Nephron (organoid): ENCODE measurements at regions not wholly inside any gene's neighbourhood (a gene's known extent, or its start where the extent isn't known, plus 50 kb on each side); places are given as distances from the start of the nearest gene placed in this dataset.

ENCODE experiments used
- H3K27ac Mint-ChIP-seq, 3 experiments: 2 replicates each; pipeline ENCODE4 v1.8.0; 2020; ENCODE audit warnings: mixed read lengths in 3 of 3, mild to moderate bottlenecking in 2 of 3, moderate library complexity in 1 of 3
- H3K27me3 Mint-ChIP-seq: 2 replicates; pipeline ENCODE4 v1.8.0; 2021; ENCODE audit warnings: low read depth, mild to moderate bottlenecking, moderate library complexity, mixed read lengths
- H3K36me3 Mint-ChIP-seq: 2 replicates; pipeline ENCODE4 v1.8.0; 2020; ENCODE audit warnings: low read depth, mixed read lengths
- H3K4me1 Mint-ChIP-seq: 2 replicates; pipeline ENCODE4 v1.8.0; 2020; ENCODE audit warnings: mixed read lengths
- H3K4me3 Mint-ChIP-seq, 3 experiments: 2 replicates each; pipeline ENCODE4 v1.8.0; 2020; ENCODE audit warnings: mild to moderate bottlenecking in 3 of 3, mixed read lengths in 3 of 3, moderate library complexity in 2 of 3
- H3K9me3 Mint-ChIP-seq: 2 replicates; pipeline ENCODE4 v1.8.0; 2020; ENCODE audit warnings: mixed read lengths
- TF ChIP-seq, protein P1 (sequence below), 3 experiments: fragments of 200-600 bp; sonication (generic); IDR thresholded peaks; one replicate each; pipeline ENCODE4 v1.5.0; 2021; ENCODE audit warnings: antibody characterized with exemption in 3 of 3; ENCODE audit not compliant: unreplicated experiment in 3 of 3

DNA sequence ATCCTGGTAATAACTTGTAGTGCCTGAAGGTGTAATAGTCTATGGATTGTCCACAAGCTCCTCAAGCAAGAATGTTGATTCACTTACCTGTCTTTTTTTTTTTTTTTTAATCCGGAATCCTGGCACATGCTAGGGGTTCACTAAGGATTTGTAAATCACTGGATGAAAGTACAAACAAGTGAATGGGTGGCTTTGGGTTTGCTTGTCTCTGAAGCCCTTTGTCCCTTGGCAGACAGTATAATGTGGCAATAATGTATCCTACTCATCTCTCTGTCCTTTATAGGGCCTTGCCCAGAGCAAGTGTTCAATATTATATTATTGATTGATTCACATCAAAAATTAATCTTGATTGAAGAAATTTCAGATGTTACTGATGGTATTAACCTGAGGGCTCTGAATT is 334.0 kb upstream of the CPEB2 start:
- H3K27ac Mint-ChIP-seq = no peak overlapping the region
- H3K4me3 Mint-ChIP-seq = no peak overlapping the region
- H3K36me3 Mint-ChIP-seq = no peaks in the 10 kb centered on the region
- no peaks in the 10 kb centered on the region for H3K27me3 Mint-ChIP-seq
- H3K4me1 Mint-ChIP-seq = no peaks in the 10 kb centered on the region
- TF ChIP-seq, protein P1, sequence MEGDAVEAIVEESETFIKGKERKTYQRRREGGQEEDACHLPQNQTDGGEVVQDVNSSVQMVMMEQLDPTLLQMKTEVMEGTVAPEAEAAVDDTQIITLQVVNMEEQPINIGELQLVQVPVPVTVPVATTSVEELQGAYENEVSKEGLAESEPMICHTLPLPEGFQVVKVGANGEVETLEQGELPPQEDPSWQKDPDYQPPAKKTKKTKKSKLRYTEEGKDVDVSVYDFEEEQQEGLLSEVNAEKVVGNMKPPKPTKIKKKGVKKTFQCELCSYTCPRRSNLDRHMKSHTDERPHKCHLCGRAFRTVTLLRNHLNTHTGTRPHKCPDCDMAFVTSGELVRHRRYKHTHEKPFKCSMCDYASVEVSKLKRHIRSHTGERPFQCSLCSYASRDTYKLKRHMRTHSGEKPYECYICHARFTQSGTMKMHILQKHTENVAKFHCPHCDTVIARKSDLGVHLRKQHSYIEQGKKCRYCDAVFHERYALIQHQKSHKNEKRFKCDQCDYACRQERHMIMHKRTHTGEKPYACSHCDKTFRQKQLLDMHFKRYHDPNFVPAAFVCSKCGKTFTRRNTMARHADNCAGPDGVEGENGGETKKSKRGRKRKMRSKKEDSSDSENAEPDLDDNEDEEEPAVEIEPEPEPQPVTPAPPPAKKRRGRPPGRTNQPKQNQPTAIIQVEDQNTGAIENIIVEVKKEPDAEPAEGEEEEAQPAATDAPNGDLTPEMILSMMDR (IDR thresholded peaks at IDR 0.05; ENCODE audit: unreplicated experiment in 3 of 3) = no peak
- peaks cover 11% of the 10 kb centered on the region for H3K9me3 Mint-ChIP-seq

DNA sequence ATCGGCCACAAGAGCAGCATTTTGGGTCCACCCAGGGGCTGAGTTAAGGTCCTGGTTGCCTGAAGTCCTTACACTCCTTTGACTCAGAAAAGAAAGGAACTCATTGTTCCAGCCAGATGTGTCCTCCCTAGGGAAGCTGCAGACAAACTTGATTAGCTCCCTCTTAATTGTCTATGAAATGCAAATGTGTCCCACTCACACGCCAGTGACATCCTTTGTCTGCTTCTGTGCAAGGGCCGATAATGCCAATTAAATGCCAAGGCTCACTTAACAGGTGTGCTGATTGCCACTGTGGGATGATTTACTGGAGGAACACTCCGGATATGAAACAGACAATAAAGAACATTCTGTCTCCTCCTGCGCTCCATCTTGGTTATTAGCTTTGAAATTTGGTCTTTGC is 332.9 kb upstream of the CPEB2 start:
- H3K27me3 Mint-ChIP-seq = no peaks in the 10 kb centered on the region
- H3K4me3 Mint-ChIP-seq = no peak overlapping the region
- no peaks in the 10 kb centered on the region for H3K4me1 Mint-ChIP-seq
- peaks cover 11% of the 10 kb centered on the region for H3K9me3 Mint-ChIP-seq
- H3K36me3 Mint-ChIP-seq = no peaks in the 10 kb centered on the region
- no peak overlapping the region for H3K27ac Mint-ChIP-seq
- TF ChIP-seq, protein P1 (IDR thresholded peaks at IDR 0.05; ENCODE audit: unreplicated experiment in 3 of 3) = no peak

DNA sequence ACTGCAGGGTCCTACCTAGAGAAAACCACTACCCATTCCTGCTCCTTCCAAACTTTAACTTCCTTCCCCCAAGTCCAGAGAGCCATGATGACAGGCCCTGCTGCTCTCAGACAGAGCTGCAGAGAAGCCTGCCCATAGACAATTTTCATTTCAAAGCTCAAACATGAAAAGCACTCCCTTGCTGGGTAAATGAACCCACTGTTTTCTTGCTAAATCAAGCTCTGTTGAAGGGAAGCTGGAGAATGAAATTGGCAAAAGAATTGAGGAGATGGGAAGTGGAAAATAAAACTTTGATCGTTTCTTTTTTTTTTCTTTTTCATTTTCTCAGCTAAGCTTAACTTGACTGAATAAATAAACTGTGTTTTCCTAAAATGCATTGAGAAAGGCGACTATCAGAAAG is 331.1 kb upstream of the CPEB2 start:
- TF ChIP-seq, protein P1 (IDR thresholded peaks at IDR 0.05; ENCODE audit: unreplicated experiment in 3 of 3) = no peak
- Mint-ChIP-seq H3K36me3 (no peaks in the 10 kb centered on the region), H3K27ac (no peak overlapping the region), H3K4me1 (no peaks in the 10 kb centered on the region), H3K27me3 (no peaks in the 10 kb centered on the region), H3K4me3 (no peak overlapping the region), H3K9me3 (peaks cover 10% of the 10 kb centered on the region)

DNA sequence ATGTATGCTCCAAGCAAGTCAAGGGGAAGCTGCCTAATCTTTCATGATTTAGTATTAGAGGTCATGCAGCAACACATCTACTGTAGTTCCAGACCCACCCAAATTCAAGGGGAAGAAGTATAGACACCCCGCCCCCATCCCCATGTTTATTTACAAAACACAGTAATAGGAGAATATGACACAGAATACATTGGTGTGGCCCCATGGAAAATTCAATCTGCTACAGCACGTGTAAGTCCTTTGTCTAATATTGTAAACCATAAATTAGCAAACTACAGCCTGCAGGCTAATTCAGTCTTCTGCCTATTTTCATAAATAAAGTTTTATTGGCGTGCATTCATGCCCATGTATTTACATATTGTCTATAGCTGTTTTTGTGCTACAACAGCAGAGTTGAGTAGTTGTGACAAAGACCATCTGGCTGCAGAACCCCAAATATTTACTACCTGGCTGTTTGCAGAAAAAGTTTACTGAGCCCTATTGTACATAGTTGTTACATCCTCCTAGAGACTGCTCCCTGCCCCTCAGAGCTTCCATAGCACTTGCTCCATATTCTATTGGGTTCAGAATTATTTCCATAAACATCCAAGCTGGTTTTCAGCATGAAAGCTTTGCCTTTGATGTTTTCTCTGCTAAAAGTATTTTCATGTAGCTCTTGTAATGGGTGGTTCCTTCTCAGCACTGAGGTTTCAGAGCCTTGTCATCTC is 326.8 kb upstream of the CPEB2 start:
- Mint-ChIP-seq H3K9me3 (no peaks in the 10 kb centered on the region), H3K4me1 (no peaks in the 10 kb centered on the region), H3K4me3 (no peak overlapping the region), H3K36me3 (no peaks in the 10 kb centered on the region), H3K27me3 (no peaks in the 10 kb centered on the region), H3K27ac (no peak overlapping the region)
- TF ChIP-seq, protein P1 (IDR thresholded peaks at IDR 0.05; ENCODE audit: unreplicated experiment in 3 of 3) = no peak

DNA sequence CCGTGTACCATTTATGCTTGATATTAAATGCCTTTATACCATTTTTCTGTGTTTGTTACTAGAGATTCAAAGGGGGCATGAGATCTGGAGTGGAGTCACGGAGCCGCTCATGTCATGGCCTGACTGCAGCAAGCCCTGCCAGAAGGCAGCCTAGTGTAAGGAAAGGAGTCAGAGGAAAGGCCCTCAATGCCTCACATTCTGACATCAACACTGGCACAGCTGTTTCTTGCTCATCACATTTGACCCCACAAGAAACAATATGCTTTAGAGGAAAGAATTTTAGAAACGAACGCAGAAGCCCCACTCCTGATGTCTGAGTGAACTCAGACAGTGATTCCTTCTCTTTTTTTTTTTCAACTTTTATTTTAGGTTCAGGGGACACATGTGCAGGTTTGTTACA is 322.4 kb upstream of the CPEB2 start:
- Mint-ChIP-seq H3K4me1 (no peaks in the 10 kb centered on the region), H3K9me3 (peaks cover 3% of the 10 kb centered on the region), H3K4me3 (no peak overlapping the region), H3K27me3 (peaks cover 5% of the 10 kb centered on the region), H3K36me3 (no peaks in the 10 kb centered on the region), H3K27ac (no peak overlapping the region)
- TF ChIP-seq, protein P1 (IDR thresholded peaks at IDR 0.05; ENCODE audit: unreplicated experiment in 3 of 3) = no peak

DNA sequence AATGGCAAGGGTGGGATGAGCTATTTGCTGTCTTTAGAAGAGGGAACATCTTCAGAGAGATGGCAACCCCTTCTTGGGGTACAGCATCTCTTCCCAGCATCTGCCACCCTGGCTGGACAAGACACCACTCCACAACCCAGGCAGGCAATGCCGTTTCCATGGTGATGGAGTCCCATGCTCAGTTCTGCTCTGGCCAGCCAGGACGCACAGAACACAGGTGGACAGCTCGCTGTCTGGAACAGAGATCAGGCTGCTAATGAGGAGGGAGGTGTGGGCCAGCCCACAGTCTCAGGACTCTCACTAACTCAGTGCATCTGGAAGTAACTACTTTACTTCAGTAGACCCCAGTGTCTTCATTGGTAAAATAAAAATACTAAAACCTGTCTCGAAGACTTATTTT is 321.0 kb upstream of the CPEB2 start:
- Mint-ChIP-seq H3K4me1 (no peaks in the 10 kb centered on the region), H3K9me3 (peaks cover 3% of the 10 kb centered on the region), H3K4me3 (no peak overlapping the region), H3K36me3 (no peaks in the 10 kb centered on the region), H3K27ac (no peak overlapping the region), H3K27me3 (peaks cover 5% of the 10 kb centered on the region)
- TF ChIP-seq, protein P1 (IDR thresholded peaks at IDR 0.05; ENCODE audit: unreplicated experiment in 3 of 3) = no peak
